ENCODE measurements at regions not wholly inside any gene's neighbourhood (a gene's known extent, or its start where the extent isn't known, plus 50 kb on each side); places are given as distances from the start of the nearest gene placed in this dataset.
"Not testable (repeated sequence)": the region's sequence is repeated elsewhere in the genome, so short reads cannot be mapped to it uniquely, and the experiment has no call there.

GRCh38 chr14:88986908-88987307 lies 162.5 kb downstream of the TTC8 start:
- H3K27ac ChIP-seq (ENCODE audit: low read depth, low read length); H3K27me3 ChIP-seq (ENCODE audit: insufficient read depth, low read length, poor library complexity, severe bottlenecking); H3K4me3 ChIP-seq (ENCODE audit: low read length); H3K27ac Mint-ChIP-seq; H3K36me3 ChIP-seq (ENCODE audit: insufficient read depth, low read length); H3K4me1 ChIP-seq (ENCODE audit: insufficient read depth, low read length); DNase-seq; H3K4me1 Mint-ChIP-seq; H3K9me3 ChIP-seq (ENCODE audit: low read length); POLR2A ChIA-PET; H3K4me3 Mint-ChIP-seq; H3K36me3 Mint-ChIP-seq; CTCF ChIA-PET: not testable (repeated sequence)
- peaks cover 4 to 13% (median 8%) of the 10 kb centered on the region in 5 donors for H3K9me3 Mint-ChIP-seq
- peaks cover 5 to 27% of the 10 kb centered on the region in 2 donors for H3K27me3 Mint-ChIP-seq

- Histone ChIP-seq H3K27ac (ENCODE audit: low read depth, low read length) (no peak overlapping the region), H3K27me3 (ENCODE audit: insufficient read depth, low read length, poor library complexity, severe bottlenecking) (peaks cover 7% of the 10 kb centered on the region), H3K9me3 (ENCODE audit: low read length) (no peaks in the 10 kb centered on the region), H3K4me3 (ENCODE audit: low read length) (no peak overlapping the region), H3K4me1 (ENCODE audit: insufficient read depth, low read length) (no peaks in the 10 kb centered on the region), H3K36me3 (ENCODE audit: insufficient read depth, low read length) (no peaks in the 10 kb centered on the region)
- no peaks in the 10 kb centered on the region for H3K4me1 Mint-ChIP-seq
- no peaks in the 10 kb centered on the region for H3K36me3 Mint-ChIP-seq
- ChIA-PET POLR2A (no interaction called here), CTCF (no interaction called here)
- H3K4me3 Mint-ChIP-seq, result no peak overlapping the region
- H3K27ac Mint-ChIP-seq, result no peak overlapping the region
- peaks cover 4 to 13% (median 8%) of the 10 kb centered on the region in 5 donors for H3K9me3 Mint-ChIP-seq
- DNase-seq, result no peak
- peaks cover 5 to 33% of the 10 kb centered on the region in 2 donors for H3K27me3 Mint-ChIP-seq
Observed at GRCh38 chr14:88987516-88987915, 163.1 kb downstream of the TTC8 start.

- POLR2A ChIA-PET, result no interaction called here
- no peak overlapping the region for H3K27ac Mint-ChIP-seq
Observed at GRCh38 chr14:88989911-88990310, 165.5 kb downstream of the TTC8 start.

GRCh38 chr14:88990856-88991255 lies 166.4 kb downstream of the TTC8 start:
- Histone ChIP-seq H3K27ac (ENCODE audit: low read depth, low read length) (no peak overlapping the region), H3K4me1 (ENCODE audit: insufficient read depth, low read length) (no peaks in the 10 kb centered on the region), H3K9me3 (ENCODE audit: low read length) (no peaks in the 10 kb centered on the region), H3K27me3 (ENCODE audit: insufficient read depth, low read length, poor library complexity, severe bottlenecking) (peaks cover 9% of the 10 kb centered on the region), H3K4me3 (ENCODE audit: low read length) (no peak overlapping the region), H3K36me3 (ENCODE audit: insufficient read depth, low read length) (no peaks in the 10 kb centered on the region)
- Mint-ChIP-seq H3K4me3 (no peak overlapping the region), H3K27me3 (peaks cover 9 to 53% of the 10 kb centered on the region in 2 donors), H3K9me3 (peaks cover 4 to 13% (median 5%) of the 10 kb centered on the region in 5 donors), H3K4me1 (no peaks in the 10 kb centered on the region), H3K36me3 (no peaks in the 10 kb centered on the region), H3K27ac (no peak overlapping the region)
- no peak for DNase-seq
- POLR2A ChIA-PET, result no interaction called here
- CTCF ChIA-PET, result no interaction called here

More at GRCh38 chr14:88989911-88990310, 165.5 kb downstream of the TTC8 start:
- H3K4me1 ChIP-seq (ENCODE audit: insufficient read depth, low read length), result no peaks in the 10 kb centered on the region
- Mint-ChIP-seq H3K27me3 (peaks cover 6 to 47% of the 10 kb centered on the region in 2 donors), H3K4me1 (no peaks in the 10 kb centered on the region), H3K4me3 (no peak overlapping the region), H3K9me3 (peaks cover 4 to 13% (median 8%) of the 10 kb centered on the region in 5 donors), H3K36me3 (no peaks in the 10 kb centered on the region)
- H3K27ac ChIP-seq (ENCODE audit: low read depth, low read length), result no peak overlapping the region
- H3K4me3 ChIP-seq (ENCODE audit: low read length), result no peak overlapping the region
- CTCF ChIA-PET, result no interaction called here
- no peak for DNase-seq
- H3K9me3 ChIP-seq (ENCODE audit: low read length), result no peaks in the 10 kb centered on the region
- peaks cover 9% of the 10 kb centered on the region for H3K27me3 ChIP-seq (ENCODE audit: insufficient read depth, low read length, poor library complexity, severe bottlenecking)
- no peaks in the 10 kb centered on the region for H3K36me3 ChIP-seq (ENCODE audit: insufficient read depth, low read length)

- Histone ChIP-seq H3K4me1 (ENCODE audit: insufficient read depth, low read length) (no peaks in the 10 kb centered on the region), H3K9me3 (ENCODE audit: low read length) (no peaks in the 10 kb centered on the region), H3K4me3 (ENCODE audit: low read length) (no peak overlapping the region), H3K36me3 (ENCODE audit: insufficient read depth, low read length) (no peaks in the 10 kb centered on the region), H3K27ac (ENCODE audit: low read depth, low read length) (no peak overlapping the region), H3K27me3 (ENCODE audit: insufficient read depth, low read length, poor library complexity, severe bottlenecking) (peaks cover 9% of the 10 kb centered on the region)
- Mint-ChIP-seq H3K27ac (no peak overlapping the region), H3K9me3 (peaks cover 4 to 13% (median 5%) of the 10 kb centered on the region in 5 donors), H3K4me3 (no peak overlapping the region), H3K27me3 (peaks cover 9 to 62% of the 10 kb centered on the region in 2 donors), H3K4me1 (no peaks in the 10 kb centered on the region), H3K36me3 (no peaks in the 10 kb centered on the region)
- POLR2A ChIA-PET, result no interaction called here
- DNase-seq, result no peak
- CTCF ChIA-PET, result no interaction called here
Observed at GRCh38 chr14:88992011-88992410, 167.6 kb downstream of the TTC8 start.

GRCh38 chr14:88993946-88994345 lies 169.5 kb downstream of the TTC8 start:
- no peaks in the 10 kb centered on the region for H3K9me3 ChIP-seq (ENCODE audit: low read length)
- Mint-ChIP-seq H3K4me3 (no peak overlapping the region), H3K4me1 (no peaks in the 10 kb centered on the region), H3K27me3 (peaks cover 16 to 70% of the 10 kb centered on the region in 2 donors), H3K9me3 (peaks cover 0 to 4% (median 0%) of the 10 kb centered on the region in 5 donors), H3K36me3 (no peaks in the 10 kb centered on the region), H3K27ac (no peak overlapping the region)
- H3K27me3 ChIP-seq (ENCODE audit: insufficient read depth, low read length, poor library complexity, severe bottlenecking), result peaks cover 9% of the 10 kb centered on the region
- DNase-seq, result no peak
- no peaks in the 10 kb centered on the region for H3K36me3 ChIP-seq (ENCODE audit: insufficient read depth, low read length)
- ChIA-PET POLR2A (no interaction called here), CTCF (no interaction called here)
- H3K27ac ChIP-seq (ENCODE audit: low read depth, low read length), result no peak overlapping the region
- H3K4me3 ChIP-seq (ENCODE audit: low read length), result no peak overlapping the region
- H3K4me1 ChIP-seq (ENCODE audit: insufficient read depth, low read length), result no peaks in the 10 kb centered on the region

- no peaks in the 10 kb centered on the region for H3K9me3 ChIP-seq (ENCODE audit: low read length)
- Mint-ChIP-seq H3K27ac (no peak overlapping the region), H3K9me3 (peaks cover 0 to 4% (median 0%) of the 10 kb centered on the region in 5 donors), H3K4me1 (no peaks in the 10 kb centered on the region), H3K36me3 (no peaks in the 10 kb centered on the region), H3K4me3 (no peak overlapping the region), H3K27me3 (peaks cover 20 to 61% of the 10 kb centered on the region in 2 donors)
- H3K27me3 ChIP-seq (ENCODE audit: insufficient read depth, low read length, poor library complexity, severe bottlenecking), result peaks cover 9% of the 10 kb centered on the region
- H3K4me3 ChIP-seq (ENCODE audit: low read length), result no peak overlapping the region
- no peaks in the 10 kb centered on the region for H3K4me1 ChIP-seq (ENCODE audit: insufficient read depth, low read length)
- H3K36me3 ChIP-seq (ENCODE audit: insufficient read depth, low read length), result no peaks in the 10 kb centered on the region
- ChIA-PET POLR2A (no interaction called here), CTCF (no interaction called here)
- H3K27ac ChIP-seq (ENCODE audit: low read depth, low read length), result no peak overlapping the region
- no peak for DNase-seq
Observed at GRCh38 chr14:88995437-88996198, 171.2 kb downstream of the TTC8 start.

GRCh38 chr14:88998027-88998426 lies 173.6 kb downstream of the TTC8 start:
- no peak for DNase-seq
- no peaks in the 10 kb centered on the region for H3K4me1 ChIP-seq (ENCODE audit: insufficient read depth, low read length)
- no peaks in the 10 kb centered on the region for H3K36me3 ChIP-seq (ENCODE audit: insufficient read depth, low read length)
- no peaks in the 10 kb centered on the region for H3K36me3 Mint-ChIP-seq
- no peaks in the 10 kb centered on the region for H3K9me3 ChIP-seq (ENCODE audit: low read length)
- H3K27ac ChIP-seq (ENCODE audit: low read depth, low read length), result no peak overlapping the region
- no peaks in the 10 kb centered on the region for H3K27me3 ChIP-seq (ENCODE audit: insufficient read depth, low read length, poor library complexity, severe bottlenecking)
- H3K4me3 Mint-ChIP-seq, result no peak overlapping the region
- peaks cover 21 to 59% of the 10 kb centered on the region in 2 donors for H3K27me3 Mint-ChIP-seq
- no peaks in the 10 kb centered on the region for H3K9me3 Mint-ChIP-seq
- H3K27ac Mint-ChIP-seq, result no peak overlapping the region
- ChIA-PET CTCF (no interaction called here), POLR2A (no interaction called here)
- H3K4me1 Mint-ChIP-seq, result no peaks in the 10 kb centered on the region
- no peak overlapping the region for H3K4me3 ChIP-seq (ENCODE audit: low read length)
